ENCODE measurements at regions not wholly inside any gene's neighbourhood (a gene's known extent, or its start where the extent isn't known, plus 50 kb on each side); places are given as distances from the start of the nearest gene placed in this dataset.

DNA sequence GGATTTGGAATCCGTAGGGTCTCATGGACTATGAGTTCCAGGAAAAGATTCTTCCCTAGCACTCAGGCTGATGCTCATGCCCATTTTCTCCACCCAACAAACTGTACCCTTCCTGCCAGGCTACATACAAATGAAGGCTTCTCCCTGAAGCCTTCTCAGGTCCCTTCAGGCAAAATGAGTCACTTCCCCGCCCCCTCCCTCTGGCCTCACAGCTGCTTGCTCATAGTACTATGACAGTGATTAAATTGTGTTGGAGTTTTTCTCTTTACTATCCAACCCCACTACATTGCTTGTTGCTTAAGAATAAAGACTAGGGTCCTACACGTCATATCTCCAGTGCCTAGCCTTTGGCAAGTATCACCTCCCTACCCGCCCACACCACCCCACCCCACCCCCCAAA lies 207.6 kb upstream of the NFIA start:
- TF ChIP-seq, protein P1, sequence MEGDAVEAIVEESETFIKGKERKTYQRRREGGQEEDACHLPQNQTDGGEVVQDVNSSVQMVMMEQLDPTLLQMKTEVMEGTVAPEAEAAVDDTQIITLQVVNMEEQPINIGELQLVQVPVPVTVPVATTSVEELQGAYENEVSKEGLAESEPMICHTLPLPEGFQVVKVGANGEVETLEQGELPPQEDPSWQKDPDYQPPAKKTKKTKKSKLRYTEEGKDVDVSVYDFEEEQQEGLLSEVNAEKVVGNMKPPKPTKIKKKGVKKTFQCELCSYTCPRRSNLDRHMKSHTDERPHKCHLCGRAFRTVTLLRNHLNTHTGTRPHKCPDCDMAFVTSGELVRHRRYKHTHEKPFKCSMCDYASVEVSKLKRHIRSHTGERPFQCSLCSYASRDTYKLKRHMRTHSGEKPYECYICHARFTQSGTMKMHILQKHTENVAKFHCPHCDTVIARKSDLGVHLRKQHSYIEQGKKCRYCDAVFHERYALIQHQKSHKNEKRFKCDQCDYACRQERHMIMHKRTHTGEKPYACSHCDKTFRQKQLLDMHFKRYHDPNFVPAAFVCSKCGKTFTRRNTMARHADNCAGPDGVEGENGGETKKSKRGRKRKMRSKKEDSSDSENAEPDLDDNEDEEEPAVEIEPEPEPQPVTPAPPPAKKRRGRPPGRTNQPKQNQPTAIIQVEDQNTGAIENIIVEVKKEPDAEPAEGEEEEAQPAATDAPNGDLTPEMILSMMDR (IDR thresholded peaks at IDR 0.05) = no peak
- TF ChIP-seq POLR2A (IDR thresholded peaks at IDR 0.05) = no peak
